HG02642 (cell line): ENCODE measurements at regions not wholly inside any gene's neighbourhood (a gene's known extent, or its start where the extent isn't known, plus 50 kb on each side); places are given as distances from the start of the nearest gene placed in this dataset.

ENCODE experiments used
- ATAC-seq: cut with Tn5 transposase; IDR thresholded peaks from one replicate; pipeline ENCODE4 v1.9.1; 2021; ENCODE audit warnings: mild to moderate bottlenecking; ENCODE audit not compliant: unreplicated experiment, poor library complexity

GRCh38 chr4:178448372-178449035, 1006.3 kb upstream of the AGA start:
- ATAC-seq = no peak

- no peak for ATAC-seq
Measured at GRCh38 chr4:178450614-178451013, 1008.4 kb upstream of the AGA start.

GRCh38 chr4:178453057-178453456, 1010.8 kb upstream of the AGA start:
- no peak for ATAC-seq

GRCh38 chr4:178457286-178457685, 1015.0 kb upstream of the AGA start:
- ATAC-seq = no peak

GRCh38 chr4:178462710-178463109, 1020.5 kb upstream of the AGA start:
- no peak for ATAC-seq

- no peak for ATAC-seq
Measured at GRCh38 chr4:178463747-178464146, 1021.5 kb upstream of the AGA start.

- ATAC-seq = no peak
Measured at GRCh38 chr4:178470996-178471784, 1029.0 kb upstream of the AGA start.

- ATAC-seq = no peak
Measured at GRCh38 chr4:178471994-178472393, 1029.8 kb upstream of the AGA start.

- ATAC-seq = no peak
Measured at GRCh38 chr4:178480105-178480504, 1037.9 kb upstream of the AGA start.

GRCh38 chr4:178480881-178481280, 1038.6 kb upstream of the AGA start:
- ATAC-seq = no peak

GRCh38 chr4:178481564-178481963, 1039.3 kb upstream of the AGA start:
- ATAC-seq = no peak

GRCh38 chr4:178523038-178523437, 1080.8 kb upstream of the AGA start:
- no peak for ATAC-seq

GRCh38 chr4:178535939-178536579, 1093.8 kb upstream of the AGA start:
- ATAC-seq = no peak

GRCh38 chr4:178553201-178553600, 1111.0 kb upstream of the AGA start:
- no peak for ATAC-seq

GRCh38 chr4:178554352-178554751, 1112.1 kb upstream of the AGA start:
- no peak for ATAC-seq

GRCh38 chr4:178556796-178557195, 1114.6 kb upstream of the AGA start:
- no peak for ATAC-seq

- ATAC-seq = no peak
Measured at GRCh38 chr4:178577933-178578332, 1135.7 kb upstream of the AGA start.

- ATAC-seq = no peak
Measured at GRCh38 chr4:178595500-178596138, 1153.4 kb upstream of the AGA start.

- no peak for ATAC-seq
Measured at GRCh38 chr4:178598672-178599071, 1156.4 kb upstream of the AGA start.

GRCh38 chr4:178599521-178599920, 1157.3 kb upstream of the AGA start:
- ATAC-seq = no peak

GRCh38 chr4:178602833-178603232, 1160.6 kb upstream of the AGA start:
- no peak for ATAC-seq
